ENCODE measurements at regions not wholly inside any gene's neighbourhood (a gene's known extent, or its start where the extent isn't known, plus 50 kb on each side); places are given as distances from the start of the nearest gene placed in this dataset.
"Not testable (repeated sequence)": the region's sequence is repeated elsewhere in the genome, so short reads cannot be mapped to it uniquely, and the experiment has no call there.

DNA sequence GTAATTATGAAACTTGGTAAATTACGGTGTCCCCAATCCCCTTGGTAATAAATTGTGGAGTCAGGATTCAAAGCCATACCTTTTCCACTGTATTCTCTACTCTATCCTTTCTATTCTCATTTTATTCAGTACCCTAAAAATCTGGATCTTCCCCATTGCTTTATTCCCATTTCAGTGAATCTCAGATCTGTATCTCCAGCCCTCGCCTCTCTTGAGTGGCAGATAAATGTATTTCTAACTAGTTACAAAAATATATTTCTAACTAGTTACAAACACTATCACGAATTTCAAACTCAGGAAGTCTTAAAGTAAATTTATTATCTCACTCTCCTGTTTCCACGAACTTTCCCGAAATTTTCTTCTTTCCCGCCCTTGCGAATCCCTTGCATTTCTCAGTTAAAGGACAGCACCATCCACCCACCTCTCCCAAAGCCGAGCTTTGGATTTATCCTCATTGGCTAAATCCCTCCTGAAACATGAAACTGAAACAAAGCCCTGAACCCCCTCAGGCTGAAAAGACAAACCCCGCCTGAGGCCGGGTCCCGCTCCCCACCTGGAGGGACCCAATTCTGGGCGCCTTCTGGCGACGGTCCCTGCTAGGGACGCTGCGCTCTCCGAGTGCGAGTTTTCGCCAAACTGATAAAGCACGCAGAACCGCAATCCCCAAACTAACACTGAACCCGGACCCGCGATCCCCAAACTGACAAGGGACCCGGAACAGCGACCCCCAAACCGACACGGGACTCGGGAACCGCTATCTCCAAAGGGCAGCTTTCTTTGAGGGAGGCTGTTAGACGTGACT, 164.3 kb upstream of the PABPC3 start:
- TF ChIP-seq, protein P1, sequence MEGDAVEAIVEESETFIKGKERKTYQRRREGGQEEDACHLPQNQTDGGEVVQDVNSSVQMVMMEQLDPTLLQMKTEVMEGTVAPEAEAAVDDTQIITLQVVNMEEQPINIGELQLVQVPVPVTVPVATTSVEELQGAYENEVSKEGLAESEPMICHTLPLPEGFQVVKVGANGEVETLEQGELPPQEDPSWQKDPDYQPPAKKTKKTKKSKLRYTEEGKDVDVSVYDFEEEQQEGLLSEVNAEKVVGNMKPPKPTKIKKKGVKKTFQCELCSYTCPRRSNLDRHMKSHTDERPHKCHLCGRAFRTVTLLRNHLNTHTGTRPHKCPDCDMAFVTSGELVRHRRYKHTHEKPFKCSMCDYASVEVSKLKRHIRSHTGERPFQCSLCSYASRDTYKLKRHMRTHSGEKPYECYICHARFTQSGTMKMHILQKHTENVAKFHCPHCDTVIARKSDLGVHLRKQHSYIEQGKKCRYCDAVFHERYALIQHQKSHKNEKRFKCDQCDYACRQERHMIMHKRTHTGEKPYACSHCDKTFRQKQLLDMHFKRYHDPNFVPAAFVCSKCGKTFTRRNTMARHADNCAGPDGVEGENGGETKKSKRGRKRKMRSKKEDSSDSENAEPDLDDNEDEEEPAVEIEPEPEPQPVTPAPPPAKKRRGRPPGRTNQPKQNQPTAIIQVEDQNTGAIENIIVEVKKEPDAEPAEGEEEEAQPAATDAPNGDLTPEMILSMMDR (IDR thresholded peaks at IDR 0.05; ENCODE audit: borderline replicate concordance), result no peak
- intact Hi-C loops (cut with micrococcal nuclease), result no loop called here
- H3K27me3 ChIP-seq (ENCODE audit: low read depth), result peaks cover 49% of the 10 kb centered on the region

DNA sequence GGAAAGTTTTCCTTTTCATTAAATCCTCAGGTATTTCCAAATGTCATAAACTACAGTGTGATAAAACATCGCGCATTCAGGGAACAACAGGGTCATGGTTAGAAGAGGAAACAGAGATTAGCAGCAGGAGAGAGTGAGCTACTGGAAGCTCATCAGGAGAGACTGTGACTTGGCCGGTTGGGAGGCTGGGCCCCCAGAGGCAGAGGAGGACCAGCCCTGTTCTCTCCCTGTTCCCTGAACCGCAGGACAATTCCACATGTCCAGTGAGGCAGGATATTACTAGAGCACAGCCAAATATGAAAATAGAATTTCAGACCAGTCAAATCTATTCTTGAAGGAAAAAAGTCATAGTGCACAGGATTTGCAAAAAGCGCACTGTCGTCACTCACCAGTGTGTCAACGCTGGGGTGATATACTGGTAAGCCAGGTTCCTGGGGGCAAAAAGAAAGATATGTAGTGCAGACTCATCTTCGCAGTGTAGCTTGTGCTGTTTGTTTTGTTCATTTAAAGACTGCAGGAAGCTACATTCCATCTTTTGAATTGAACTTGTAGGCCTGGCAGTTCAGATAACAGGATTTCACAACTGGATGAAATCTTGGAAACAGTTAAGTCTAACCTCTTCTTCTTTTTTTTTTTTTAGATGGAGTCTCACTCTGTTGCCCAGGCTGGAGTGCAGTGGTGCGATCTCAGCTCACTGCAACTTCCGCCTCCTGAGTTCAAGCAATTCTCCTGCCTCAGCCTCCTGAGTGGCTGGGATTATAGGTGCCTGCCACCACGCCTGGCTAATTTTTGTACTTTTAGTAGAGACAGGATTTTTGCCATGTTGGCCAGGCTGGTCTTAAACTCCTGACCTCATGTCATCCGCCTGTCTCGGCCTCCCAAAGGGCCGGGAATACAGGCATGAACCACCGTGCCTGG, 162.6 kb upstream of the PABPC3 start:
- H3K4me1 ChIP-seq; intact Hi-C loops (cut with micrococcal nuclease); H3K36me3 ChIP-seq; H3K9me3 ChIP-seq (replicated peaks); H3K4me3 ChIP-seq; H3K27ac ChIP-seq (replicated peaks); DNase-seq: not testable (repeated sequence)
- H3K27me3 ChIP-seq (ENCODE audit: low read depth), result peaks cover 43% of the 10 kb centered on the region

More for the DNA sequence above, 164.3 kb upstream of the PABPC3 start:
- no peak overlapping the region for H3K27ac ChIP-seq (replicated peaks)
- H3K4me3 ChIP-seq, result peak overlapping the region; percentile 45
- H3K4me1 ChIP-seq, result no peaks in the 10 kb centered on the region
- no peaks in the 10 kb centered on the region for H3K9me3 ChIP-seq (replicated peaks)
- no peaks in the 10 kb centered on the region for H3K36me3 ChIP-seq
- no peak for DNase-seq

DNA sequence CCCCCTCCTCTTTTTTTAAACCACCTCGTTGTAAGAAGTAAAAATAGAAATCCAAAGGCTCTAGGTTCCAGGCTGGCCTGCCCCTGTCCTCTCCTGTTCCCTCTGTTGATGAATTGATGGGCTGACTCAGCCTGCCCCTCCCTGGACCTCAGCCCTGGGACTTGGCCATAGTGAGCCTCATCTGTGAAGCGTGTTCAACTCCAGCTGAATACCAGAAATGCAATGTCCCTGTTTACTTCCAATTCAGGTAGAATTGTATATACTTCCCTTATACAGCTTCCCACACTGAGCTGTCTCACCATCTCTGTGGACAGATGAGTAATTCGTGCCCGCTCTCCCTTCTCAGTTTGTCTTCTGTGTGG, 161.9 kb upstream of the PABPC3 start:
- H3K4me1 ChIP-seq; intact Hi-C loops (cut with micrococcal nuclease); DNase-seq; H3K4me3 ChIP-seq; H3K9me3 ChIP-seq (replicated peaks); H3K36me3 ChIP-seq; H3K27ac ChIP-seq (replicated peaks): not testable (repeated sequence)
- H3K27me3 ChIP-seq (ENCODE audit: low read depth), result peaks cover 37% of the 10 kb centered on the region

DNA sequence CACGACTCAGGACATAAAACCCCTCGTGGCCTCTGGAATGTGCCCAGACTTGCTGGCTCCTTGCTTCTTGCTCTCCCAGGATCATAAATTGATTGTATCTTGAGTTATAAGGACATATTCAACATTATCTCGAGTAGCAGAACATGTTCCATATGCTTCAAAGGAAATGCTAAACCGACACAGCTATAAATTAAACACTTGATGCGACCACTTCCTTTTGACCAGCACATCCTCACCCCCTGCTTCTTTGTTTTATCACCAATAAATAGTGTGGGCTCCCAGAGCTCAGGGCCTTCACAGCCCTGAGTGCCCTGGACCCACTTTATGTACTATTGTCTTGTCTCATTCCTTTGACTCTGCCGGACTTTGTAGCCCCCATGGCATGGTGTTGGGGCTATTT, 157.0 kb upstream of the PABPC3 start:
- Histone ChIP-seq H3K27me3 (ENCODE audit: low read depth) (no peaks in the 10 kb centered on the region), H3K4me1 (no peaks in the 10 kb centered on the region), H3K9me3 (replicated peaks) (no peaks in the 10 kb centered on the region), H3K4me3 (no peak overlapping the region), H3K27ac (replicated peaks) (no peak overlapping the region), H3K36me3 (no peaks in the 10 kb centered on the region)
- no peak for DNase-seq
- intact Hi-C loops (cut with micrococcal nuclease), result no loop called here
- TF ChIP-seq, protein P1 (IDR thresholded peaks at IDR 0.05; ENCODE audit: borderline replicate concordance), result no peak

DNA sequence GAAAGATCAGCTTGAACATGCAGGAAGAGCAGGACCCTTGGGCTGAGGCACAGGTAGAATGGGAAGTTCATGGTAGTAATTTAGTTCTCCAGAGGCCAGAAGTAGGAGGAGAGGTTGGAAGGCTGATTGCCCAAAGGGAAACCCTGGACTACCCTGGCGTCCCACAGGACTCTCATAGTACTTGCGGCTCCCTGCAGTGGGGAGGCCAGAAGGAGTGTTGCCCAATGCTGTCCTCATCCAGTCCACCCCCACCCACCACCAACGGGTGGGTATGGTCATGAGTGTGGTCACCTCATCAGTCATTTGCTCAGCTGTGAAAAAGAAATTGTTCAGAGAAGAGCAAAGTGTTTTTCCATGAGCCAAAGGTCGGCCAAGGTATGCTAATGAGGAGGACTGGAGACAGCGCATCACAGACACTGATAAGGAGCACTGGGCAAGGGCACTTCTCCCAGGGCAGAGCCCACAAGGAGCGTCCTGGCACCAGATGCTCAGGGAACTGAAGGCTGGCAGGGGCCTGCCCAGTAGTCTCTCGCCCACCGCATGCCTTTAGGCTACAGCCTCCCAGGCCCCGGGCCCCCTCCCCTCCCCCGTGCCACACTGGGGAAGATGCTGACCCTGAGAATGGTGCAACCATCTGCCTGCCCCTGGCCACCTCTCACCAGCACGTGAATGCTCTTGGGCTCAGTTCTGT, 154.8 kb upstream of the PABPC3 start:
- H3K9me3 ChIP-seq (replicated peaks); H3K4me3 ChIP-seq; DNase-seq; H3K27me3 ChIP-seq (ENCODE audit: low read depth); intact Hi-C loops (cut with micrococcal nuclease); H3K36me3 ChIP-seq; H3K4me1 ChIP-seq: not testable (repeated sequence)
- peak overlapping the region; percentile 51 for H3K27ac ChIP-seq (replicated peaks)

DNA sequence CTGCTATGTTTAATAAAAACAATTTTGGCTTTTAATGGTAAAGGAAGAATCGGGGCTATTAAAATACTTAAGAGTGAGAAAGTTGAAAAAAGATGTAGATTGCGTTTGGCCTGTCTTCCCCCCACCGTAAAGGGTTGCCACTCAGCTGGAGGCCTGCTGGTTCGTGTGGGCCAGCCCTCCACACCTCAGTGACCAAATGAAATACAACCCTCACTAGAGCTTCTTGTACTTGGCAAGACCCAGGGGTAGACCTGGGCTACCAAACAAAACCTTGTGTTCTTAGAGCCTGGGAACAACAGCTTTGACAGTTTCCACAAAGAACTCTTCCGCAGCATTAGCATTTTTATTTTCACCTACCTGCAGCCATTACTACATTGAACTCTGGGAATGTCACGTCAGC, 152.8 kb upstream of the PABPC3 start:
- intact Hi-C loops (cut with micrococcal nuclease), result no loop called here
- TF ChIP-seq, protein P1 (IDR thresholded peaks at IDR 0.05; ENCODE audit: borderline replicate concordance), result no peak
- Histone ChIP-seq H3K9me3 (replicated peaks) (no peaks in the 10 kb centered on the region), H3K36me3 (no peaks in the 10 kb centered on the region), H3K4me1 (no peaks in the 10 kb centered on the region), H3K27me3 (ENCODE audit: low read depth) (no peaks in the 10 kb centered on the region), H3K27ac (replicated peaks) (no peak overlapping the region), H3K4me3 (no peak overlapping the region)
- DNase-seq, result no peak

DNA sequence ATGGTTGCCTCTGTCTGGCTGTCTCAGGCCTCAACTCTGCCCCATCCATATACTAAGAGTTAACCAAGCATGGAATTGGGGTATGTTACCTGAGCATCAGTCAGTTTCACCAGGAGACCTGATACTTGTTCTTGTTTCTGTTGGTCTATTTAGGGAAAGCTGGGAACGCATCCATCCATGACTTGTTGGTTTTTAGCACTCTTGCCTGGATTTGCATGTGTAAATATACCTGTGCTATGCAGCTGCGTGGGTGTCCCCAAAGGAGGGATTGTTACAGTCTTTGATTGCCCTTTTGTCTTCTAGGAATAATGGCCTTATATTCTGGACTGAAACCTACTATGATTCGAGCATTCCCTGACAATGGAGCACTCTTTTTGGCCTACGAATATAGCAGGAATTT, 151.9 kb upstream of the PABPC3 start:
- H3K27me3 ChIP-seq (ENCODE audit: low read depth); H3K27ac ChIP-seq (replicated peaks); H3K9me3 ChIP-seq (replicated peaks); H3K4me3 ChIP-seq; intact Hi-C loops (cut with micrococcal nuclease); H3K36me3 ChIP-seq; H3K4me1 ChIP-seq; DNase-seq: not testable (repeated sequence)

DNA sequence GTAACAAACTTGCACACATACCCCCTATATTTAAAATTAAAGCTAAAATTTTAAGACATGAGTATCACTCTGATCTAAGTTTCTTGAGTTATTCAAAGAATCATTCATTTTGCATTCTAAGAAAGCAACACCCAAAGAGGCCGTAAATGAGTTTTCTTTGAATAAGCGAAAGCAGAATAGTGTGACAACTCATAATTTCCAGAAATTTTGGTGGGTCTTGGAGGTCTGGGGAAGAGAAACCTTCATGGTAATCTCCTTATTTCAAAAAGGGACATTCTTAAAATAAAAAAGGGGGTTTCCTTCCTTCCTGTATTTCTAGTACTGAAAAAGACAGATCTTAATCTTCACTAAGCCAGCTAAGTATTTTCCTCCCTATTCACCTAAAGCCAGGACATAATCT, 147.0 kb upstream of the PABPC3 start:
- H3K4me1 ChIP-seq; DNase-seq; H3K4me3 ChIP-seq; H3K27ac ChIP-seq (replicated peaks); H3K36me3 ChIP-seq; H3K27me3 ChIP-seq (ENCODE audit: low read depth); H3K9me3 ChIP-seq (replicated peaks); intact Hi-C loops (cut with micrococcal nuclease): not testable (repeated sequence)

DNA sequence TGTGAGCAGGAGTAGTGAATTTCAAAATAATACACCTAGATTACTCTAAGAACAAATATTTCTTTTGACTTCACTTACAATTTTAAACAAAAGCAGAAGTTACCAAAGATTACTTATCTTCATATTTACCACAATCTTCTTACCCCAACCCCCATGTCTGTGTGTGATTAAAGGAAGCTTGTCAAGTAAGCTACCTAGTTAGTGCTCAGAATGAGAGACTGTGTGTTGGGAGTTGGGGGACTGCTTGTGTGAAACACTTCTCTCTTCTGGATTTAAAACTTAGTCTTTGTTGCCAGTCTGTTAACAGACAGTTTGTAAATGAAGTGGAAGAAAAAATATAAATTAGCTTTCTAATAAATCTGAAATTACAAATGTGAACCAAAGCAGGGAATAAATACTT, 145.3 kb upstream of the PABPC3 start:
- H3K4me1 ChIP-seq; H3K4me3 ChIP-seq; H3K9me3 ChIP-seq (replicated peaks); H3K36me3 ChIP-seq; H3K27ac ChIP-seq (replicated peaks); intact Hi-C loops (cut with micrococcal nuclease); DNase-seq; H3K27me3 ChIP-seq (ENCODE audit: low read depth): not testable (repeated sequence)

DNA sequence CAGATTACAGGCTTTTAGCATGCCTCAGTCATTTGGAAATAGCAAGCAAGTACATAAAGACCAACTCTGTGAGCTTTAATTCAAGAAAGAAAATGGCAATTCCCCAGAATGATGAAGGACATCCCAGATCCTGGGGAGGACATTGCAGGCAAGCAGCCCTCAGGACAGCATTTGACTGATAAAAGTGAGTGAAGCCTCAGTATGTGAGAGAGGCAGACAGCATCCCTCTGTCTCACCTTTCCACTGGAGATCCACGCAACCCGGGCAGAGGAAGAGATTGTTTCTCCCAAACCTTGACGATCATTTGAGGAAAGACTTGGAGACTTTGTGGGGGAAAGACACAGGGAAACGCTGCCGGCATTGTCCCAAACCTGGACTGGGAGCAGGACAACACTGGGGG, 128.0 kb upstream of the PABPC3 start:
- H3K36me3 ChIP-seq; H3K4me1 ChIP-seq; H3K27ac ChIP-seq (replicated peaks); H3K27me3 ChIP-seq (ENCODE audit: low read depth); H3K9me3 ChIP-seq (replicated peaks); DNase-seq; intact Hi-C loops (cut with micrococcal nuclease): not testable (repeated sequence)
- peak overlapping the region; percentile 53 for H3K4me3 ChIP-seq
